NCI-H2081 treated with DMSO at 0.1 percent for 48 hours (cell line): ENCODE measurements at regions not wholly inside any gene's neighbourhood (a gene's known extent, or its start where the extent isn't known, plus 50 kb on each side); places are given as distances from the start of the nearest gene placed in this dataset.
"Not testable (repeated sequence)": the region's sequence is repeated elsewhere in the genome, so short reads cannot be mapped to it uniquely, and the experiment has no call there.

Experiments used
- DNase-seq: peaks from one replicate; lab custom pipeline; 2025; lab: John Stamatoyannopoulos, UW

DNA sequence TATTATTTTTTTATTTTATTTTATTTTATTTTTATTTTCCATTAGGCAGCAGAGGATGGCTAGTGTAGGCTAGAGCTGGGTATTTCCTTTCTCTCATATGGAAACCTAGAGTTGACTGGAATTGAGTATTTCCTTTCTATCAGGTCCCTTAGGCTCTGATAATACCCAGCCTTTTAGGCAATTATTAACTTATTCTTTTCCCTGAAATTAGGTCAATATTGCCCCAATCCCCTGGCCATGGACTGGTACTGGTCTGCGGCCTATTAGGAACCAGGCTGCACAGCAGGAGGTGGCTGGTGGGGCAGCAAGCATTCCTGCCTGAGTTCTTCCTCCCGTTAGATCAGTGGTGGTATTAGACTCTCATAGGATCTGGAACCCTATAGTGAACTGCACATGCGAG is 632.2 kb downstream of the TENT5A start:
- DNase-seq: no peak

DNA sequence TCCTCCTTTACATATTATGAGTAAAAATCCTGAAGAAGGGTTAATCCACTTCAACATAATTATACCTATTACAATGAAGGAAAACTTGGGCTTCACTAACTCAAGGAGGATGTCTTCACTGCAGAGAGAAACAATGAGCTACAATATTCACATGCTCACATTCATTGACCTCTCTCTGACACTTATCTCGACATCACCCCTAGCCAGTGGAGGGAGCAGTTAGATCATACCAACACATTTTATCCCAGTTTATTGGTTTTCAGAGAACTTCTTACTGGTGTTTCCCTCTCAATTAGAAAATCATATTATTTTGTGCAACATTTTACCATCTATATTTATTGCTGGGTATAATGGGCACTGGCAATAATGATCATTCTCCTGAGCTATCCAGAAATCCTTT is 646.5 kb downstream of the TENT5A start:
- no peak for DNase-seq

DNA sequence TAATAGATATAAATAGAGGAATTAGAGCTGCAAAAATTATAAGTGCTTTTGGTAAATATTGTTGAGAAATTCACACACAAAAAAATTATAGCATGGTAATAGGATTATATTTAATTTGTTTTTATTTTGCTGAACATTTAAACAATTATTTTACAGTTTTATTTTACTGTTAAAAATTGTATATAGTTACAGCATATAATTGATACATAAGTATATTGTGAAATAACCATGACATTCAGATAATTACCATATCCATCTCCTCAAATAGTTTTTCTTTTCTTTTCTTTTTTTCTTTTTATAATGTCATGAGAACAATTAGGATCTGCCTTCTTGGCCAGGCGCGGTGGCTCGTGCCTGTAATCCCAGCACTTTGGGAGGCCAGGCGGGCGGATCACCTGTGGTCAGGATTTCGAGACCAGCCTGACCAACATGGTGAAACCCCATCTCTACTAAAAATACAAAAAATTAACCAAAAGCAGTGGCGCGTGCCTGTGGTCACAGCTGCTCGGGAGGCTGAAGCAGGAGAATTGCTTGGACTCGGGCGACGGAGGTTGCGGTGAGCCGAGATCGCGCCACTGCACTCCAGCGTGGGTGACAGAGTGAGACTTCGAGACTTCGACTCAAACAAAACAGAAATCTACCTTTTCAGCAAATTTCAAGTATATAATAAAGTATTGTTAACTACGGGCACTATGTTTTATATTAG is 654.2 kb downstream of the TENT5A start:
- no peak for DNase-seq

DNA sequence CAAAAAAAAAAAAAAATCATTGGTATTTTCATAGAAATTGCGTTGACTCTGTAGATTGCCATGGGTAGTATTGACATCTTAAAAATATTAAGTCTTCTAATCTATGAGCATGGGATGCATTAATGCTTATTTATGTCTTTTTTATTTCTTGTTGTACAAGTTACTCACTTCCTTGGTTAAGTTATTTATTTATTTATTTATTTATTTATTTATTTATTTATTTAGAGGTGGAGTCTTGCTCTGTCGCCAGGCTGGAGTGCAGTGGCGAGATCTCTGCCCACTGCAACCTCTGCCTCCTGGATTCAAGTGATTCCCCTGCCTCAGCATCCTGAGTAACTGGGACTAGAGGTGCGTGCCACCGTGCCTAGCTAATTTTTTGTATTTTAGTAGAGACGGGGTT is 656.0 kb downstream of the TENT5A start:
- DNase-seq: not testable (repeated sequence)

DNA sequence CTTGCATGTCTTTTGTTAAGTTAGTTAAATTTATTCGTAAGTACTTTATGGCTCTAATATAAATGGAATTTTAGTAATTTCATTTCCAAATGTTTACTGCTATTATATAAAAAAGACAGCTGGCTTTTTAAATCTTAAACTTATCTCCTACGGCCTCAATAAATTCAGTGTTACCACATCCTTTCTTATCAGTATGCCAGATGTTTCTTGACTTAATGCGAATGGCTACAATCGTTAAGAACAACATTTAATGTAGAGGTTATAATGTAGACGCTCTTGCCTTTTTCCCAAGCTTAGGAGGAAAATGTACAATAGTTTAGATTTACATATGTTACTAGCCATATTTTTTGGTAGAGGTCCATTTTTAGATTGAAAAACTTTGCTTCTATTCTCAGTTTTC is 659.4 kb downstream of the TENT5A start:
- no peak for DNase-seq

DNA sequence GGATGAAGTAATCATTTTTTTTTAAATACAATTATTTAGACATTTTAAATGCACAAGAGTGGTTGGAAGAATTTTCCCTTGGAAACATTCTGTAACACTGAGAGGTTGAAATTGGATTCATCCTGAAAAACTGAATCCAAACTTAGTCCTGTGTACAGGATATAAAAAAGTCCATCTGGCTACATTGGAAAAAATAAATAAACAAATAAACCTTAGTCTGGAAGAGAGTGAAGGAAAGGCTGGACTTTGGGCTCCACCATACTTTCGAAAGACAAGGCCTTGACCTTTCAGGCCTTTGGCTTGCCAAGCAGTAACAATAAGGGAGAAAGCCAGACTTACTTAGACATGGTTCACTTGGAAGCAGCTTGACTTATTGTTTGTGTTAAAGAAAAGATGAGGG is 664.3 kb downstream of the TENT5A start:
- no peak for DNase-seq

DNA sequence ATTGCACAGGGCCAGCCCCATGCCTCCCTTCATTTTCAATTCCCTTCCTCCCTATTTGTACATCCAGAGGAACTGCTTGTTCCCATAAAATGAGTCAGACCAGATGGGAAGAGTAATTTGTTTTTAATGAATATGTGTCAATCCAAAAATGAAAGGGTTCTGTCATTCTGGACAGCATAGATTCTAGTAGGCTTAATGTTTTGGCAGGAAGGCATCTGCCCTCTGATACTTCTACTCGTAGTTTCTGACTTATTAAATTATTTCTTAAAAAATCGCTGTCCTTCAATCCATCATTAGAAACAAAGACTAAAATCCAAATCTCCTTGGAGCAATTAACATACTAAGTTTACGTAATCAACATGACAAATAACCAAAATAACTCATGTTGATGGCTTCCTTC is 665.5 kb downstream of the TENT5A start:
- no peak for DNase-seq

DNA sequence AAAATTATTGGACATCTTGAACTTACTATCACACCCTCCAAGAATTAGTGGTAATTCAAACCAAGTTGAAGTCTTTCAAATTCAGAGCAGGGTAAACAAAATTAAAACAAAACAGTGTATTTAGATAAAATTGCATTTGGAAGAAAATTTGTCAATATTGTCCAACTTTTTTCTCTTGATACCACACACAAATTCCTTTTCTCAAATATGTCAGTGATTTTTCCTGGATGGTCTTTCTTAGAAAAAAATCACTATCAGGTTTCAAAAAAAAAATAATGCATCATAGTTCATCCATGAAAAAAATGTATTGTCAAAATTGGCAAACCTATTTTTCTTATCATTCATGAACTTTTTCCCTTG is 667.1 kb downstream of the TENT5A start:
- DNase-seq: no peak

DNA sequence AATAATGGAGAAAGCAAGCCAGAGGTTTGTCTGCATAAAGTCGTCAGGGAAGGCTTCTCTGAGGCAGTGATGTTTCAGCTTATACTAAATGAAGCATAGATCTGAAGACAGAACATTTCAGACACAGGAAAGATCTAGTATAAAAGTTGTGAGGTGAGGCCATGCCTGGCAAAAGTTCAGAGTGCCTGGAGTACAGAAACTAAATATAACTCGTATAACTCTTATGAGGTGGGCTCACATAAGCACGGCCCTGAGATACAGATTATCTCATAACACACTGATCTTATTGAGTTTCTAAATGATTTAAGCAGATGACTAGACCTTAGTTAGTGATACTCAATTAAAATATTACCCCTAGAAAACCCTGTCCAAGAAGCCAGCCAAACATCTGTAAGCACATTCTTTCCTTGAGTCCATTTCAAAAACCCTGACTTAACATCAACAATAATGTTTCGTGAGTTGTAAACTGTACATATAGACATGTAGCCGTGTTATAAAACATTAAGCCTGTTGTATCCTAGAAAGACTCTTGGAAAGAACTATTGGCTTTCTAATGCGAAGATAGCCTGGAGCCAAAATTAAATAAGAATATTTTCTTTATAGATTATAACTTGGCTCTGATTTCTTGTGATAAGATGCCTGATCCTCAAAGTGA is 667.6 kb downstream of the TENT5A start:
- DNase-seq: no peak

DNA sequence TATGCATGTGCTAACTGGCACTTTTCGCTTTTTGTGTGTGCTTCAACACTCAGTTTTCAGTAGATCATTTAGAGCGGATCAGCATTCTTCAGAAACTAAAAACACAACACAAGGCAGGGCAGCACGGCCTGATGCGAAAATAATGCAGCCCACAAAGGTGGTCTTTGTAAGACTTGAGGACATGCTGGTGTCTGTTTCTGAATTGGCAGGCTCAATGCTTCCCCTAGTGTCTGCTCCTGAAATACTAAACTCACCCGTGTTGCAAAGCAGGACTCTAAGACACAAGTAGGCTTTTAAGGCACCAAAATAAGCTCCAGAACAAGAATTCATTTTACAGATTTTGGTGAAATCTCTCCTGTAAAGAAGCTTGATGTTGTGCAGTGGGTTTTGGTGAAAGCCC is 676.5 kb downstream of the TENT5A start:
- no peak for DNase-seq

DNA sequence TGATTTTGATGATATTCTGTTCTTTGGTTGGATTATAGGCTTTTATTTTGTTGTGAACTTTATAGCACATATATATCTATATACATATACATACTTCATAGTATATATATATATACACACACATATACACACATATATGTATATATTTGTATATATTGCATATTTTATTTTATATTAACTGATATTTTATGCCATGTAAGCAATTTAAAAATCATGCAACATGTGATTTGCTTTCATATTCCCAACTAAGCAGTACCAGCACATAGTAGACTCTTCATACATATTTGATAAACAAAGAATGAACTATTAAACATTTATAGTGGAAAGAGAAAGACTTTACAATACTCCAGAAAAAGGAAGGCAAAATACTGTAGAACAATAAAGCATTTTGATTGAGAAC is 679.2 kb downstream of the TENT5A start:
- DNase-seq: no peak

DNA sequence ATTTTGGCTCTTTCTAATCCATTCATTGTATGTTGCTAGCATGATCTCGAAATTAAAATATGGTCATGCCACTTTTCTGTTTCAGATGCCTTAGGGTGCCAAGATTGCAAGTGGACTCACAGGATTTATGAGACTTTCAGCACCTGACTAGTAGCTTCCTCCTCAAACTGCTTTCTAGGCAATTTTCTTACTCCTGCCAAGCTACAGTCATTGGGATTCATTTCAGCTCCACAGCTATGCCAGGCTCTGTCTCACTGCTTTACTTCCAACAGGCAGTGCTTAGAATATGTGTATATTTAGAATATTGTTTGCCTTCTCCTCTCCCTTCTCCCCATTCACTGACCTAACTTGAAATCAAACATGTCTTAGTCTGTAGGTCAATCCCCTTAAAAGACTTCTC is 681.4 kb downstream of the TENT5A start:
- no peak for DNase-seq

DNA sequence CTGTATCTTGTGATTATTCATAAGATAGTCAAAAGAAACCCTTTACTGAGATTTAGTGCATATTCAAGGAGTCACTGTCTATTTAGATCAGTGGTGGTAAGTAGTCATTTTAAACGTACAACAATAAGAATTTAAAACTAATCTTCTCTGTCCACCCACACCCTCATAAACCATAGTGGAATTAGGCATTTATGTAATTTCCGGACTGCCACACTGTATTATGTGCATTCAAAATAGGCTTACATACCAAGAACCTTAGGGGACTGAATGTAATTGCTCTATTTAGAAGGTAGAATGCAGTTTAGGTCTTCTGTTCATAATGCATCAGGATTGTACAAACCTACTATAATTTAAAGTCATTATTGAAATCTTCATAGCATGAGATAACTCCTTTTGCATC is 685.4 kb downstream of the TENT5A start:
- DNase-seq: no peak

DNA sequence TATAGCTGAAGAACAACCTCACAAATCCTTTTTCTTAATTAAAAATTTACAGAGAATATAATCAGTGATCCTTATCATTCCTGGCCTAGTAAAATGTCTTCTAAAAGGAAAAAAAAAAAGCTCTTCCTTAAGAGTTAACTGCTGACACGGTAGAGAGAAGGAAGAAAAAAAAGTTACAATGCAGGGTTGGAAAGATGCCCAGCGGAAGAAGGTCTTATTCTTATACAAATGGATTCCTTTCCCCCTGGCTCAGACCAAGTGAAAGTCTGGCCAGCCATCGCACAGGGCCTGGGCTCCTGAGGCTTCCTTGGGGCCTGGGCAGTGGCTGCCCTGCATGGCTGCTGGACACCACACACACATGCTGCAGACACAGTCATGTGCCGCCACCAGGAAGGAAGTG is 688.6 kb downstream of the TENT5A start:
- DNase-seq: no peak

DNA sequence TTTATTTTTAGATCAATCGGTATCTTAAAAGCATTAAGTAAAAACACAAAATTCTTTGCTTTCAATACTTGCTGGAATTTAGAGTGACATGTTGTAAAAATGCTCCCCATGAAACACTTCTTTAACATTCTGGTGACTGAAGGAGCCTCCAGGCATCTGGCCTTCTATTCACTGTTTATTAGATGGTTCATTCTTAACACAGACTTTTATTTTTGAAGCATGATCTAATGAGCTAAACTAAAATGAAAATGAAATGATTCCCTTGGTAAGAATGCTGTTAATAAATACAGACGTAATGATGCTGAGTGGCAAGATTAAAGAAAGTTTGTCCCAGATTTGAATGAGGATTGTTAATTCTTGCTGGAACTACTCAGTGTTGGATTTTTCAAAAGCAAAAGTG is 698.4 kb downstream of the TENT5A start:
- no peak for DNase-seq

DNA sequence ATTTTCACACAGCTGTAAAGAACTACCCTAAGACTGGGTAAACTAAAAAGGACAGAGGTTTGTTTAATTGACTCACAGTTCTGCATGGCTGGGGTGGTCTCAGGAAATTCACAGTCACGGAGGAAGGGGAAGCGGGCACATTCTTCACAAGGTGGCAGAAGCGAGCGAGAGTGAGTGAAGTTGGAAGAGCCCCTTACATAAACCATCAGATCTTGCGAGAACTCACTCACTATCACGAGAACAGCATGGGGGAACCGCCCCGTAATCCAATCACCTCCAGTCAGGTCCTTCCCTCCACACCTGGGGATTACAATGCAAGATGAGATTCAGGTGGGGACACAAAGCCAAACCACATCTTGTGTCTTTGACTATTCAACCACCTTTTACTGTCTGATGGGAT is 700.5 kb downstream of the TENT5A start:
- DNase-seq: no peak

DNA sequence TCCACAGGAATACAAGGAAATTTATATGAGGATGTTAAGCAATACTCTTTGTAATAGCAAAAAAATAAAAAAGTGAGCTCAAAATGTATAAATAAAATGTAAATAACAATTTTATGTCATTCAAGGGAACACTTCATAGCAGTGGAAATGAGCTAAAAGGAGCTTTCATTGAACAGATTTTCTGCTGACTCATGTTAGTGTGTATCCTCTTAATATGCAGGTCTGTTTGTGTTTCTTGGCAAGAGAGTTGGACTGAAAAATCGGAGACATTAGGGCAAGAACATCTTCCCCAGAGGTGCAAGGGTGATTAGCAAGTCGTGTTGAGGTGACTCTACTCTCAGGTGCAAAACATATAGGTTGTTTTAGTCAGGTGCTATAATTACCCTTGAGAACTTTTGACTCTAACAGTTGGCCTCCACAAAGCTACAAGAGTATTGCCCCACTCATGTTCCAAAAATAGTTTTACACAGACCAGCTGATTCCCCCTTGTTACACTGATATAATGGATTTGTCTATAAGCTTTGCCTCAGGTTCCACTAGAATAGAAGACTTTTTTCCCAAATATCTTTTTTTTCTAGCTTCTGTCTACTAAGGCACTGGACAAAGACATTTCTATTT is 702.9 kb downstream of the TENT5A start:
- no peak for DNase-seq

DNA sequence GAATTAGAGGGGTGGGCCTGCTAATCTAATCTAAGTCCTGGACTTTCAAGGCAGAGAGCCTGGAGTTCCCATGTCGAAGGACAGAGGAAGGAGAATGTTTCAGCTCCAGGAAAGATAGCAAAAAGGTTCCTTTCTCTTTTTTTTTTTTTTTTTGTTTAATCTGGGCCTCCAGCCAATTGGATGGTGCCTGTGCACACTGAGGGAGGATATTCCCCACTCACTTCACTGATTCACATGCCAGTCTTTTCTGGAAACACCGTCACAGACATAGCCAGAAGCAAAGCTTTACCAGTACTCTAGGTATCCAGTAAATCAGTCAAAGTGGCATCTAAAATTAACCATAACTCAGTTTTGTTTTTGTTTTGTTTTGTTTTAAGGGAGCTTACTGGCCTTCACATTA is 721.1 kb downstream of the TENT5A start:
- no peak for DNase-seq

DNA sequence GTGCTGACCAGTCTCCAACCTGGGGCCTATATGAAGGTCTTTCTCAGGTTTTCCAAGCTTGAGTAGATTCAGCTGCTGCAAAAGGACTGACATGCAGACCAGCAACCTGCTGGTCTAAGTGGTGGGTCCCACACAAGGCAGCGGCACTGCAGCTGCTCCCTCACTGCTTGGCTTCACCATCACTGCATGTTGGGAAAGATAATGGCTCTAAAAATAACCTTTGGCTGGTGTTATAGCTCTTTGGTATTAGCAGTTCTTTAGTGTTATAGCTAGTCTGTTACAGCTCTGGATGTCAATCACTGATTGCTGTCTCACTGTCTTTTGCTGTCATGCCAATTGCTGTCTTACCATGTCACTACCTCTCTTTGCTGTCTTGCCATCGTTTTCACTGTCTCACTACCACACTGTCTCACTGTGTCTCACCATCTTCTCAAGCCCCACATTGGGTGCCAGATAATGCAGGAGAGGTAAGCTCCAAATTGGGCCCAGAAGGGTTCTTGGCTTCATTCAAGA is 726.4 kb downstream of the TENT5A start:
- DNase-seq: no peak

DNA sequence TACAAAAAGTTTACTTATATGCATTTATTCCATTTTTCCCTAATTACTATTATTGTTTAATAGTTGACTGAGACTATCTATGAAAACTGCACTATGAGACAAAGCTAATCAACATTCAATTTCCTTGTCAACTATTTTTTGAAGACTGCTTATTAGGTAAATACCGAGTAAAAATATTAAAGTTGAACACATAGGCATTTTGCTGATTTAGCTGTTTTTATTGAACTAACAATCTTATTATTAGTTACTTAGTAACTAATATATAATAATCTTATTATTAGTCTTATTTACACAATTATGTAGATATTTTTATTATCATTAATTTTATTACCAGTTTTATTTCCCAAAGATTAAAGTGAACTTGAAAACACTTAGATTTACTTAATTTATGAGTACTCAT is 728.8 kb downstream of the TENT5A start:
- DNase-seq: no peak

DNA sequence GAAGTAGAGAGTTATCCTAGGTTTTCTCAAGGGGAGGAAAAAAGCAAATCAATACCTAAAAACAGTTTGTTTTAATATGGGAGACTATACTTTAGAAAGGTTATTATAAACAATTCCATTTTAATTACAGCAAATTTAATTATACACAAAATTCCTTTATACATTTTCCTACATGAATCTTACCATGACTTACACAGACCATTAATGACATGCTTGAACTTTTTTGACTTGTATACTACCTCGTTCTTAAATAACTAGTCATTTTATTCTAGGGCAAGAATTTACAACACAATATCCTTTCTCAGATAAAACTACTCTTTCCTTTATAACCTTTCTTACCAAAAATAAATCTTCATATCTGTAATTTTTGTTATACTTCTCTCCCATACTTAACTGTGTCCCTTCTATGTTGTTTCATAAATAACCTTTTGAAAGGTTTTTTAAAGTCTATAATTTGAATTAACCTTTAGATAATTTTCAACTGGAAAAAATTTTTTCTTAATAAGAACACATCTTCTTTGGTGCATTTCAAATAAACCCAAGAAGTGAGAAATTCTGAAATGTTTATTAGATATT is 729.4 kb downstream of the TENT5A start:
- DNase-seq: no peak

DNA sequence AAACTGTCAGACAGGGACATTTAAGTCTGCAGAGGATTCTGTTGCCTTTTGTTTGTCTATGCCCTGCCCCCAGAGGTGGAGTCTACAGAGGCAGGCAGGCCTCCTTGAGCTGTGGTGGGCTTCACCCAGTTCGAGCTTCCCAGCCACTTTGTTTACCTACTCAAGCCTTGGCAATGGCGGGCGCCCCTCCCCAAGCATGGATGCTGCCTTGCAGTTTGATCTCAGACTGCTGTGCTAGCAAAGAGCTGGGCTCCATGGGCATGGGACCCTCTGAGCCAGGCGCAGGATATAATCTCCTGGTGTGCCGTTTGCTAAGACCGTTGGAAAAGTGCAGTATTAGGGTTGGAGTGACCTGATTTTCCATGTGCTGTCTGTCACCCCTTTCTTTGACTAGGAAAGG is 734.9 kb downstream of the TENT5A start:
- DNase-seq: not testable (repeated sequence)

DNA sequence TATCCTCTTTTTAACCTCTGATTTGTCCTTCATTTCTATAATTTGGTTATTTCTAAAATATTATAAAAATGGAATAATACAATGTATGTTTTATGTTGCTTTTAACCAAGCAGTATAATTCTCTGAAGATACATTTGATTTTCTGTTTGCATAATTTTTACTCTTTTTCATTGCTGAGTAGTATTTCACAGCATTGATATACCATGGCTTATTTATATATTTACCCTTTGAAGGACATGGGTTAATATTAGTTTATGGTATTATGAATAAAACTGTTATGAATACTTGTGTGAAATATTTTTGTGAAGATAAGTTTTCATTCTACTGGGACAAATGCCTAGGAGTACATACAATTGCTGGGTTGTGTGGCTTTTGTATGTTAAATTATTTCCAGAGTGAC is 748.6 kb downstream of the TENT5A start:
- no peak for DNase-seq
